Left lung (tissue), 4 donors: ENCODE measurements at regions not wholly inside any gene's neighbourhood (a gene's known extent, or its start where the extent isn't known, plus 50 kb on each side); places are given as distances from the start of the nearest gene placed in this dataset.

Experiments used
- ATAC-seq: fragments of 200-7000 bp; cut with Tn5 transposase; one replicate; pipeline ENCODE4 v1.9.1; 2020; ENCODE audit warnings: moderate library complexity
- DNase-seq, 4 donors: peaks; one replicate each; pipeline ENCODE4 v3.0.0-alpha.2; 2013 to 2020
- H3K27ac ChIP-seq, 2 donors: fragments of 200-600 bp; sonication (generic) in 1 of 2; one replicate each; pipeline versions ENCODE4 v1.5.0 to v1.8.0; 2020 to 2021
- H3K27me3 ChIP-seq, 2 donors: fragments of 200-600 bp; sonication (generic) in 1 of 2; one replicate each; pipeline versions ENCODE4 v1.5.0 to v1.8.0; 2020 to 2021
- H3K36me3 ChIP-seq, 2 donors: fragments of 200-600 bp; sonication (generic) in 1 of 2; one replicate each; pipeline versions ENCODE4 v1.5.0 to v1.8.0; 2020 to 2021
- H3K4me1 ChIP-seq, 2 donors: fragments of 200-600 bp; one replicate each; pipeline ENCODE4 v1.8.0; 2021
- H3K4me3 ChIP-seq, 2 donors: fragments of 200-600 bp; sonication (generic) in 1 of 2; one replicate each; pipeline versions ENCODE4 v1.5.0 to v1.8.0; 2020 to 2021; ENCODE audit warnings: mild to moderate bottlenecking in 1 of 2
- H3K9me3 ChIP-seq, 2 donors: fragments of 200-600 bp; sonication (generic) in 1 of 2; one replicate each; pipeline versions ENCODE4 v1.5.0 to v1.8.0; 2020 to 2021
- CTCF ChIP-seq, 2 donors: fragments of 200-600 bp; sonication (generic) in 1 of 2; IDR thresholded peaks; one replicate each; pipeline versions ENCODE4 v1.5.0 to v1.8.0; 2021; ENCODE audit warnings: antibody characterized with exemption in 2 of 2
- intact Hi-C, 2 donors: fragments of 100-400 bp; cut with DNase I; formaldehyde crosslinking; loops; one replicate each; pipeline versions ENCODE4 v1.11.2 to v1.14.2; 2022
- donor health status: DM: no; HTN: yes; CAD: no.
- donor health status: DM: no; HTN: no; CAD: no.

DNA sequence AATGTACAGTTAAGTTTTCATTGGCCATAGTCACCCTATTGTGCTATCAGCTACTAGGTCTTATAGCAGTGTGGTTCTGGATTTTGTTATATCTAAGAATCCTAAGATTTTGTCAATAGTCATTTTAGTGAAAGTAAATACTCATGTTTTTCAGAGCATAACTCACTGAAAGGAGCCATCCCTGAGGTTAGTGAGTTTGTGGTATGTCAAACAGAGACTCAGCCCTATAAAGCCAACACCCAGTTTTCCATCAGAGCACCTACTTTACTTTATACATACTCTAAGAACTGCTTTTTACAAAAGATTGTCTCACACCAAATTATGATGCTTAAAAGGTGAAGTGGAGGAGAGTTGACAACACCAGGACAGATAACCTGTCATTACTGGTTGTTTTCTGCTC lies 686.3 kb upstream of the LRFN5 start:
- no peaks in the 10 kb centered on the region for H3K27me3 ChIP-seq
- no peak for ATAC-seq
- no peaks in the 10 kb centered on the region for H3K9me3 ChIP-seq
- H3K36me3 ChIP-seq, result no peaks in the 10 kb centered on the region
- H3K4me3 ChIP-seq, result no peak overlapping the region
- intact Hi-C loops, result no loop called here
- no peak for DNase-seq
- no peaks in the 10 kb centered on the region for H3K4me1 ChIP-seq
- H3K27ac ChIP-seq, result no peak overlapping the region
- TF ChIP-seq CTCF (IDR thresholded peaks at IDR 0.05), result no peak

DNA sequence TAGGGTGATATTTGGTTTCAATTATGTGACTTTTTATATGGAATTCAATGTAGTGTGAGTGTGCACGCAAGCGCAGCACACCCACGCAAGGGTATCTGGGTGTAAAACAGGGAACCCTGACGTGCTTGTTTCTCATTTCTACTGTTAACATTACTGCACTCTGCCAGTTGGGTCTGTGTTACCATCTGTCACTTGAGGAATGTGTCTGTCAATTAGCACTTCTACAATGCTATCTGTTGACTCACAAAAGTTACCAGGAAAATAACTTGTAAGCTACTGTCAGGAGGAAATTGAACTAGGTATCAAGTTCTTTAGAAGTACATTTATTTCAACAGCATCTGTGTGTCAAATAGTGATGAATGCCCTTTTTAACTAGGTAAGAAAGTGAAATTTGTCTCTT lies 695.5 kb upstream of the LRFN5 start:
- intact Hi-C loops, result no loop called here
- Histone ChIP-seq H3K9me3 (no peaks in the 10 kb centered on the region), H3K4me3 (no peak overlapping the region), H3K36me3 (no peaks in the 10 kb centered on the region), H3K27ac (no peak overlapping the region), H3K4me1 (no peaks in the 10 kb centered on the region), H3K27me3 (no peaks in the 10 kb centered on the region)
- ATAC-seq, result no peak
- no peak for DNase-seq
- no peak for TF ChIP-seq CTCF (IDR thresholded peaks at IDR 0.05)

- DNase-seq, result no peak
- Histone ChIP-seq H3K27ac (no peak overlapping the region), H3K36me3 (no peaks in the 10 kb centered on the region), H3K9me3 (no peaks in the 10 kb centered on the region), H3K4me3 (no peak overlapping the region), H3K4me1 (no peaks in the 10 kb centered on the region), H3K27me3 (no peaks in the 10 kb centered on the region)
- no peak for TF ChIP-seq CTCF (IDR thresholded peaks at IDR 0.05)
- intact Hi-C loops, result no loop called here
- no peak for ATAC-seq
Measured at GRCh38 chr14:40909906-40910305, 696.8 kb upstream of the LRFN5 start.

DNA sequence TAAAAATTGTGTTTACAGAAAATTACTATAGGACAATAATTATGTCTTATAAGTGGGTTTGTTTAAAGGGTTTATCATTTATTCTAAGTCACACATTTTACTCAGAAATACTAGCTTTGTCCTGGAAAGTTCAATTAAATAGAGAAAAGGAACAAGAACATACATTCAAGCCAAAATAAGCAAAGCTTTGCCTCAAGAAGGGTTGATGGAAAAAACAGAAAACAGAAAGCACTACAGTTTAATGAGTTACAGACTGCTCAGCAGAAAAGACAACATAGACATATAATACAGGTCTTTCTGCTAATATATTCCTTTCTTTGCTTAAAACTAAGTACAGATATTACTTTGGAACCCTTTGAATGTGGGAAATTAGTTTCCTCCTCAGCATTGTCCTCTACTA lies 703.0 kb upstream of the LRFN5 start:
- Histone ChIP-seq H3K4me1 (no peaks in the 10 kb centered on the region), H3K9me3 (no peaks in the 10 kb centered on the region), H3K27me3 (no peaks in the 10 kb centered on the region), H3K36me3 (no peaks in the 10 kb centered on the region), H3K27ac (no peak overlapping the region), H3K4me3 (no peak overlapping the region)
- TF ChIP-seq CTCF (IDR thresholded peaks at IDR 0.05), result no peak
- DNase-seq (no peak), ATAC-seq (no peak)
- intact Hi-C loops, result no loop called here

- no peak for ATAC-seq
Measured at GRCh38 chr14:40899435-40899834, 707.2 kb upstream of the LRFN5 start.

More at GRCh38 chr14:40899435-40899834, 707.2 kb upstream of the LRFN5 start:
- H3K9me3 ChIP-seq, result no peaks in the 10 kb centered on the region
- H3K27ac ChIP-seq, result no peak overlapping the region
- no peaks in the 10 kb centered on the region for H3K27me3 ChIP-seq
- H3K36me3 ChIP-seq, result no peaks in the 10 kb centered on the region
- H3K4me1 ChIP-seq, result no peaks in the 10 kb centered on the region
- H3K4me3 ChIP-seq, result no peak overlapping the region
- no peak for TF ChIP-seq CTCF (IDR thresholded peaks at IDR 0.05)
- DNase-seq, result no peak
- intact Hi-C loops, result no loop called here
